ENCODE measurements at regions not wholly inside any gene's neighbourhood (a gene's known extent, or its start where the extent isn't known, plus 50 kb on each side); places are given as distances from the start of the nearest gene placed in this dataset.
"Not testable (repeated sequence)": the region's sequence is repeated elsewhere in the genome, so short reads cannot be mapped to it uniquely, and the experiment has no call there.

- no peak for DNase-seq (ENCODE audit: low spot score)
These were observed 425.8 kb upstream of the GRIN3A start for GRCh38 chr9:102164247-102164646.

GRCh38 chr9:102153081-102153480 lies 414.6 kb upstream of the GRIN3A start:
- DNase-seq (ENCODE audit: low spot score), result not testable (repeated sequence)

GRCh38 chr9:102135768-102136167 lies 397.3 kb upstream of the GRIN3A start:
- no peak for DNase-seq (ENCODE audit: low spot score)

GRCh38 chr9:102124465-102124864 lies 386.0 kb upstream of the GRIN3A start:
- DNase-seq (ENCODE audit: low spot score), result no peak

GRCh38 chr9:102114557-102114956 lies 376.1 kb upstream of the GRIN3A start:
- DNase-seq (ENCODE audit: low spot score), result no peak

- DNase-seq (ENCODE audit: low spot score), result no peak
These were observed 374.7 kb upstream of the GRIN3A start for GRCh38 chr9:102113191-102113590.

- no peak for DNase-seq (ENCODE audit: low spot score)
These were observed 368.0 kb upstream of the GRIN3A start for GRCh38 chr9:102106439-102106838.

- no peak for DNase-seq (ENCODE audit: low spot score)
These were observed 363.3 kb upstream of the GRIN3A start for GRCh38 chr9:102101723-102102122.

- no peak for DNase-seq (ENCODE audit: low spot score)
These were observed 348.7 kb upstream of the GRIN3A start for GRCh38 chr9:102087141-102087540.

- no peak for DNase-seq (ENCODE audit: low spot score)
These were observed 347.1 kb upstream of the GRIN3A start for GRCh38 chr9:102085548-102085947.

- DNase-seq (ENCODE audit: low spot score), result no peak
These were observed 333.8 kb upstream of the GRIN3A start for GRCh38 chr9:102072059-102072764.

- no peak for DNase-seq (ENCODE audit: low spot score)
These were observed 331.5 kb upstream of the GRIN3A start for GRCh38 chr9:102069969-102070368.

GRCh38 chr9:102054811-102055210 lies 316.4 kb upstream of the GRIN3A start:
- no peak for DNase-seq (ENCODE audit: low spot score)

- no peak for DNase-seq (ENCODE audit: low spot score)
These were observed 311.3 kb upstream of the GRIN3A start for GRCh38 chr9:102049586-102050246.

GRCh38 chr9:102047549-102047948 lies 309.1 kb upstream of the GRIN3A start:
- no peak for DNase-seq (ENCODE audit: low spot score)

GRCh38 chr9:102044133-102044532 lies 305.7 kb upstream of the GRIN3A start:
- no peak for DNase-seq (ENCODE audit: low spot score)

- DNase-seq (ENCODE audit: low spot score), result no peak
These were observed 299.6 kb upstream of the GRIN3A start for GRCh38 chr9:102038006-102038405.

GRCh38 chr9:102035929-102036328 lies 297.5 kb upstream of the GRIN3A start:
- DNase-seq (ENCODE audit: low spot score), result no peak

GRCh38 chr9:102032614-102033013 lies 294.2 kb upstream of the GRIN3A start:
- DNase-seq (ENCODE audit: low spot score), result no peak

- no peak for DNase-seq (ENCODE audit: low spot score)
These were observed 262.5 kb upstream of the GRIN3A start for GRCh38 chr9:102000956-102001355.

- no peak for DNase-seq (ENCODE audit: low spot score)
These were observed 261.0 kb upstream of the GRIN3A start for GRCh38 chr9:101999441-101999840.

- DNase-seq (ENCODE audit: low spot score), result no peak
These were observed 256.8 kb upstream of the GRIN3A start for GRCh38 chr9:101995231-101995630.

- DNase-seq (ENCODE audit: low spot score), result no peak
These were observed 255.3 kb upstream of the GRIN3A start for GRCh38 chr9:101993771-101994170.

- no peak for DNase-seq (ENCODE audit: low spot score)
These were observed 253.5 kb upstream of the GRIN3A start for GRCh38 chr9:101991926-101992325.
